ENCODE measurements at regions not wholly inside any gene's neighbourhood (a gene's known extent, or its start where the extent isn't known, plus 50 kb on each side); places are given as distances from the start of the nearest gene placed in this dataset.

GRCh38 chr14:53386362-53386761, 233.2 kb upstream of the DDHD1 start:
- POLR2A ChIA-PET, result no interaction called here
- CTCF ChIA-PET, result no interaction called here
- no peak for DNase-seq (ENCODE audit: extremely low spot score)
- TF ChIP-seq CTCF (IDR thresholded peaks at IDR 0.05; ENCODE audit: control extremely low read depth, extremely low read depth, low read depth, missing control alignments), result no peak

GRCh38 chr14:53384536-53384935, 231.4 kb upstream of the DDHD1 start:
- POLR2A ChIA-PET, result no interaction called here
- no peak for TF ChIP-seq CTCF (IDR thresholded peaks at IDR 0.05; ENCODE audit: control extremely low read depth, extremely low read depth, low read depth, missing control alignments)
- CTCF ChIA-PET, result interaction anchor here (0.7 to 1.5 kb wide), 4 partner anchors 12 to 36 kb away, joined by 3 to 4 read pairs (median 4); no protein-coding TSS in a partner anchor

GRCh38 chr14:53384073-53384472, 230.9 kb upstream of the DDHD1 start:
- ChIA-PET CTCF (interaction anchor here (0.6 to 1.5 kb wide), 6 partner anchors 13 to 48 kb away, joined by 3 to 4 read pairs (median 3); no protein-coding TSS in a partner anchor), POLR2A (no interaction called here)
- no peak for TF ChIP-seq CTCF (IDR thresholded peaks at IDR 0.05; ENCODE audit: control extremely low read depth, extremely low read depth, low read depth, missing control alignments)
- DNase-seq (ENCODE audit: extremely low spot score), result no peak

More at GRCh38 chr14:53384536-53384935, 231.4 kb upstream of the DDHD1 start:
- DNase-seq (ENCODE audit: extremely low spot score), result no peak

GRCh38 chr14:53381895-53382294, 228.8 kb upstream of the DDHD1 start:
- CTCF ChIA-PET, result interaction anchor here (0.9 kb wide), 1 partner anchor 708 kb away, joined by 3 read pairs; no protein-coding TSS in a partner anchor
- TF ChIP-seq CTCF (IDR thresholded peaks at IDR 0.05; ENCODE audit: control extremely low read depth, extremely low read depth, low read depth, missing control alignments), result no peak

GRCh38 chr14:53380867-53381225, 227.7 kb upstream of the DDHD1 start:
- TF ChIP-seq CTCF (IDR thresholded peaks at IDR 0.05; ENCODE audit: control extremely low read depth, extremely low read depth, low read depth, missing control alignments), result no peak
- ChIA-PET POLR2A (no interaction called here), CTCF (no interaction called here)
- no peak for DNase-seq (ENCODE audit: extremely low spot score)

More at GRCh38 chr14:53381895-53382294, 228.8 kb upstream of the DDHD1 start:
- POLR2A ChIA-PET, result no interaction called here
- no peak for DNase-seq (ENCODE audit: extremely low spot score)

GRCh38 chr14:53380052-53380866, 227.1 kb upstream of the DDHD1 start:
- ChIA-PET CTCF (no interaction called here), POLR2A (no interaction called here)

More at GRCh38 chr14:53380052-53380866, 227.1 kb upstream of the DDHD1 start:
- DNase-seq (ENCODE audit: extremely low spot score), result no peak
- TF ChIP-seq CTCF (IDR thresholded peaks at IDR 0.05; ENCODE audit: control extremely low read depth, extremely low read depth, low read depth, missing control alignments), result no peak

Measured in GM10248 (cell line).